ENCODE measurements at regions not wholly inside any gene's neighbourhood (a gene's known extent, or its start where the extent isn't known, plus 50 kb on each side); places are given as distances from the start of the nearest gene placed in this dataset.

GRCh38 chr3:113354307-113354706 lies 87.0 kb downstream of the CFAP44 start:
- TF ChIP-seq TAF1 (IDR thresholded peaks at IDR 0.05; ENCODE audit: borderline replicate concordance, low read depth, low read length): no peak
- TF ChIP-seq POLR2A (IDR thresholded peaks at IDR 0.05; ENCODE audit: low read depth, low read length): no peak
- no peak for TF ChIP-seq POLR2AphosphoS5 (IDR thresholded peaks at IDR 0.05; ENCODE audit: low read depth, low read length)
